ENCODE measurements at regions not wholly inside any gene's neighbourhood (a gene's known extent, or its start where the extent isn't known, plus 50 kb on each side); places are given as distances from the start of the nearest gene placed in this dataset.

- Mint-ChIP-seq H3K27ac (no peak overlapping the region), H3K4me1 (ENCODE audit: low read depth) (no peaks in the 10 kb centered on the region), H3K36me3 (ENCODE audit: low read depth) (no peaks in the 10 kb centered on the region), H3K4me3 (no peak overlapping the region), H3K9me3 (no peaks in the 10 kb centered on the region), H3K27me3 (no peaks in the 10 kb centered on the region)
- no peak overlapping the region for H3K4me3 ChIP-seq (ENCODE audit: low read length)
- H3K36me3 ChIP-seq (ENCODE audit: insufficient read depth, low read length) = no peaks in the 10 kb centered on the region
- POLR2A ChIA-PET = no interaction called here
- H3K27ac ChIP-seq (ENCODE audit: low read depth in 1 of 2, low read length in 2 of 2) = no peak overlapping the region
- no peak for TF ChIP-seq CTCF (IDR thresholded peaks at IDR 0.05)
- no peaks in the 10 kb centered on the region for H3K4me1 ChIP-seq (ENCODE audit: insufficient read depth, low read length)
- peaks cover 0 to 5% of the 10 kb centered on the region in 2 experiments for H3K9me3 ChIP-seq (ENCODE audit: control insufficient read depth in 1 of 2, insufficient read depth in 1 of 2, low read length in 2 of 2)
- ATAC-seq (ENCODE audit: poor library complexity) (no peak), DNase-seq (no peak)
- H3K27me3 ChIP-seq (ENCODE audit: control insufficient read depth in 1 of 2, insufficient read depth in 2 of 2, low read length in 2 of 2) = no peaks in the 10 kb centered on the region
- CTCF ChIA-PET = no interaction called here
- intact Hi-C loops (cut with DNase I, micrococcal nuclease) = no loop called here
Observed at GRCh38 chr18:10296491-10296890, 157.9 kb upstream of the APCDD1 start.

GRCh38 chr18:10297086-10297485 lies 157.3 kb upstream of the APCDD1 start:
- DNase-seq (no peak), ATAC-seq (ENCODE audit: poor library complexity) (no peak)
- Mint-ChIP-seq H3K27me3 (no peaks in the 10 kb centered on the region), H3K27ac (no peak overlapping the region), H3K4me3 (no peak overlapping the region), H3K9me3 (no peaks in the 10 kb centered on the region), H3K4me1 (ENCODE audit: low read depth) (no peaks in the 10 kb centered on the region), H3K36me3 (ENCODE audit: low read depth) (no peaks in the 10 kb centered on the region)
- Histone ChIP-seq H3K36me3 (ENCODE audit: insufficient read depth, low read length) (no peaks in the 10 kb centered on the region), H3K27ac (ENCODE audit: low read depth in 1 of 2, low read length in 2 of 2) (no peak overlapping the region), H3K4me3 (ENCODE audit: low read length) (no peak overlapping the region), H3K4me1 (ENCODE audit: insufficient read depth, low read length) (no peaks in the 10 kb centered on the region), H3K27me3 (ENCODE audit: control insufficient read depth in 1 of 2, insufficient read depth in 2 of 2, low read length in 2 of 2) (no peaks in the 10 kb centered on the region), H3K9me3 (ENCODE audit: control insufficient read depth in 1 of 2, insufficient read depth in 1 of 2, low read length in 2 of 2) (no peaks in the 10 kb centered on the region)
- TF ChIP-seq CTCF (IDR thresholded peaks at IDR 0.05) = no peak
- ChIA-PET CTCF (no interaction called here), POLR2A (no interaction called here)
- intact Hi-C loops (cut with DNase I, micrococcal nuclease) = no loop called here

GRCh38 chr18:10298346-10298745 lies 156.1 kb upstream of the APCDD1 start:
- H3K27ac Mint-ChIP-seq = no peak overlapping the region
- H3K27me3 Mint-ChIP-seq = no peaks in the 10 kb centered on the region
- no peaks in the 10 kb centered on the region for H3K9me3 Mint-ChIP-seq
- ATAC-seq (ENCODE audit: poor library complexity) = no peak
- DNase-seq = no peak
- intact Hi-C loops (cut with DNase I, micrococcal nuclease) = no loop called here
- Histone ChIP-seq H3K4me1 (ENCODE audit: insufficient read depth, low read length) (no peaks in the 10 kb centered on the region), H3K4me3 (ENCODE audit: low read length) (no peak overlapping the region), H3K9me3 (ENCODE audit: control insufficient read depth in 1 of 2, insufficient read depth in 1 of 2, low read length in 2 of 2) (no peaks in the 10 kb centered on the region), H3K36me3 (ENCODE audit: insufficient read depth, low read length) (no peaks in the 10 kb centered on the region), H3K27ac (ENCODE audit: low read depth in 1 of 2, low read length in 2 of 2) (no peak overlapping the region), H3K27me3 (ENCODE audit: control insufficient read depth in 1 of 2, insufficient read depth in 2 of 2, low read length in 2 of 2) (no peaks in the 10 kb centered on the region)
- H3K4me1 Mint-ChIP-seq (ENCODE audit: low read depth) = no peaks in the 10 kb centered on the region
- ChIA-PET CTCF (no interaction called here), POLR2A (no interaction called here)
- H3K4me3 Mint-ChIP-seq = no peak overlapping the region
- no peak for TF ChIP-seq CTCF (IDR thresholded peaks at IDR 0.05)
- H3K36me3 Mint-ChIP-seq (ENCODE audit: low read depth) = no peaks in the 10 kb centered on the region
